ENCODE measurements at regions not wholly inside any gene's neighbourhood (a gene's known extent, or its start where the extent isn't known, plus 50 kb on each side); places are given as distances from the start of the nearest gene placed in this dataset.

- TF ChIP-seq CTCF (conservative IDR thresholded peaks at IDR 0.05; ENCODE audit: low read depth, low read length) (no peak), EZH2 (IDR thresholded peaks at IDR 0.05; ENCODE audit: borderline replicate concordance, low read depth, low read length, poor library complexity, severe bottlenecking) (no peak)
These were observed 408.3 kb downstream of the MED10 start for GRCh38 chr5:5969942-5970483.
